ENCODE measurements at regions not wholly inside any gene's neighbourhood (a gene's known extent, or its start where the extent isn't known, plus 50 kb on each side); places are given as distances from the start of the nearest gene placed in this dataset.
"Not testable (repeated sequence)": the region's sequence is repeated elsewhere in the genome, so short reads cannot be mapped to it uniquely, and the experiment has no call there.

- no peak for DNase-seq
Measured at GRCh38 chr2:185667452-185667851, 71.2 kb upstream of the FSIP2 start.

- DNase-seq = no peak
Measured at GRCh38 chr2:185668710-185669109, 69.9 kb upstream of the FSIP2 start.

- DNase-seq = no peak
Measured at GRCh38 chr2:185674232-185674631, 64.4 kb upstream of the FSIP2 start.

GRCh38 chr2:185676316-185676715 is 62.3 kb upstream of the FSIP2 start:
- no peak for DNase-seq

- DNase-seq = not testable (repeated sequence)
Measured at GRCh38 chr2:185687001-185687400, 51.6 kb upstream of the FSIP2 start.

GRCh38 chr2:185687967-185688366 is 50.6 kb upstream of the FSIP2 start:
- no peak for DNase-seq

Measured in activated CD4-positive, alpha-beta T cell treated with anti-CD3 and anti-CD28 coated beads, Interleukin-2, Interleukin-6, amounts not matched to agents 100 ng/mL and 50 ng/mL, durations not matched to agents 16 hours and 8 hours (primary cell).